HepG2 (cell line): ENCODE measurements at regions not wholly inside any gene's neighbourhood (a gene's known extent, or its start where the extent isn't known, plus 50 kb on each side); places are given as distances from the start of the nearest gene placed in this dataset.

ENCODE experiments used
- AKAP8 ChIP-seq: sonication (generic); formaldehyde crosslinking; IDR thresholded peaks from 2 replicates; pipeline ENCODE4 v1.5.1; 2020; ENCODE audit warnings: mild to moderate bottlenecking, missing genetic modification reagents
- CEBPG ChIP-seq: IDR thresholded peaks from 2 replicates; pipeline ENCODE4 v1.6.1; 2016
- ETV5 ChIP-seq: IDR thresholded peaks from 2 replicates; pipeline ENCODE4 v1.6.1; 2018; ENCODE audit warnings: missing biosample characterization, missing genetic modification reagents, inconsistent platforms, borderline replicate concordance
- FOXP4 ChIP-seq: sonication (generic); formaldehyde crosslinking; IDR thresholded peaks from 2 replicates; pipeline ENCODE4 v1.4.0; 2020; ENCODE audit warnings: missing genetic modification reagents
- HHEX ChIP-seq: IDR thresholded peaks from 2 replicates; pipeline ENCODE4 v1.6.1; 2016; ENCODE audit warnings: control low read depth
- MED1 ChIP-seq: sonication (generic); formaldehyde crosslinking; IDR thresholded peaks from 2 replicates; pipeline ENCODE4 v1.4.0; 2020; ENCODE audit warnings: missing genetic modification reagents
- TEAD3 ChIP-seq: optimal IDR thresholded peaks from 2 replicates; pipeline ENCODE3; 2016; ENCODE audit warnings: borderline replicate concordance
- ZNF614 ChIP-seq: IDR thresholded peaks from 2 replicates; pipeline ENCODE4 v1.6.1; 2018; ENCODE audit warnings: missing biosample characterization, missing genetic modification reagents, inconsistent platforms, borderline replicate concordance
- ZSCAN21 ChIP-seq: sonication (generic); formaldehyde crosslinking; IDR thresholded peaks from 2 replicates; pipeline ENCODE4 v1.8.0; 2022; ENCODE audit warnings: mild to moderate bottlenecking, missing genetic modification reagents, moderate library complexity, borderline replicate concordance
- TF ChIP-seq, protein P1 (sequence below): sonication (generic); formaldehyde crosslinking; IDR thresholded peaks from 2 replicates; pipeline ENCODE4 v1.4.0; 2020; ENCODE audit warnings: missing genetic modification reagents
- TF ChIP-seq, protein P2 (sequence below), 2 experiments: sonication (generic) in 1 of 2; formaldehyde crosslinking in 1 of 2; IDR thresholded peaks; 2 replicates each; pipeline versions ENCODE4 v1.4.0 to v1.6.1; 2016 to 2020; ENCODE audit warnings: borderline replicate concordance in 1 of 2, low read depth in 1 of 2, mild to moderate bottlenecking in 1 of 2, missing genetic modification reagents in 1 of 2
- TF ChIP-seq, protein P3 (sequence below): sonication (generic); formaldehyde crosslinking; IDR thresholded peaks from 2 replicates; pipeline ENCODE4 v1.5.1; 2020; ENCODE audit warnings: missing genetic modification reagents, mild to moderate bottlenecking, borderline replicate concordance
- TF ChIP-seq, protein P4 (sequence below): IDR thresholded peaks from 2 replicates; pipeline ENCODE4 v1.4.0; 2020; ENCODE audit warnings: mild to moderate bottlenecking, missing genetic modification reagents

- TF ChIP-seq, protein P1, sequence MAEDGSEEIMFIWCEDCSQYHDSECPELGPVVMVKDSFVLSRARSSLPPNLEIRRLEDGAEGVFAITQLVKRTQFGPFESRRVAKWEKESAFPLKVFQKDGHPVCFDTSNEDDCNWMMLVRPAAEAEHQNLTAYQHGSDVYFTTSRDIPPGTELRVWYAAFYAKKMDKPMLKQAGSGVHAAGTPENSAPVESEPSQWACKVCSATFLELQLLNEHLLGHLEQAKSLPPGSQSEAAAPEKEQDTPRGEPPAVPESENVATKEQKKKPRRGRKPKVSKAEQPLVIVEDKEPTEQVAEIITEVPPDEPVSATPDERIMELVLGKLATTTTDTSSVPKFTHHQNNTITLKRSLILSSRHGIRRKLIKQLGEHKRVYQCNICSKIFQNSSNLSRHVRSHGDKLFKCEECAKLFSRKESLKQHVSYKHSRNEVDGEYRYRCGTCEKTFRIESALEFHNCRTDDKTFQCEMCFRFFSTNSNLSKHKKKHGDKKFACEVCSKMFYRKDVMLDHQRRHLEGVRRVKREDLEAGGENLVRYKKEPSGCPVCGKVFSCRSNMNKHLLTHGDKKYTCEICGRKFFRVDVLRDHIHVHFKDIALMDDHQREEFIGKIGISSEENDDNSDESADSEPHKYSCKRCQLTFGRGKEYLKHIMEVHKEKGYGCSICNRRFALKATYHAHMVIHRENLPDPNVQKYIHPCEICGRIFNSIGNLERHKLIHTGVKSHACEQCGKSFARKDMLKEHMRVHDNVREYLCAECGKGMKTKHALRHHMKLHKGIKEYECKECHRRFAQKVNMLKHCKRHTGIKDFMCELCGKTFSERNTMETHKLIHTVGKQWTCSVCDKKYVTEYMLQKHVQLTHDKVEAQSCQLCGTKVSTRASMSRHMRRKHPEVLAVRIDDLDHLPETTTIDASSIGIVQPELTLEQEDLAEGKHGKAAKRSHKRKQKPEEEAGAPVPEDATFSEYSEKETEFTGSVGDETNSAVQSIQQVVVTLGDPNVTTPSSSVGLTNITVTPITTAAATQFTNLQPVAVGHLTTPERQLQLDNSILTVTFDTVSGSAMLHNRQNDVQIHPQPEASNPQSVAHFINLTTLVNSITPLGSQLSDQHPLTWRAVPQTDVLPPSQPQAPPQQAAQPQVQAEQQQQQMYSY, result 0 out of 2 replicates have a peak, but pooled peaks have one; percentile 24
- TF ChIP-seq ZSCAN21 (CRISPR knock-in tag) (peak; percentile 77), ETV5 (CRISPR knock-in tag) (peak; percentile 86; the same call in 1 of the 2 replicates), CEBPG (CRISPR knock-in tag) (peak; percentile 67), TEAD3 (peak; percentile 97), FOXP4 (CRISPR knock-in tag) (peak; percentile 100), HHEX (CRISPR knock-in tag) (peak; percentile 98), AKAP8 (CRISPR knock-in tag) (peak; percentile 86), MED1 (CRISPR knock-in tag) (peak; percentile 84), ZNF614 (peak; percentile 89)
- TF ChIP-seq, protein P2, sequence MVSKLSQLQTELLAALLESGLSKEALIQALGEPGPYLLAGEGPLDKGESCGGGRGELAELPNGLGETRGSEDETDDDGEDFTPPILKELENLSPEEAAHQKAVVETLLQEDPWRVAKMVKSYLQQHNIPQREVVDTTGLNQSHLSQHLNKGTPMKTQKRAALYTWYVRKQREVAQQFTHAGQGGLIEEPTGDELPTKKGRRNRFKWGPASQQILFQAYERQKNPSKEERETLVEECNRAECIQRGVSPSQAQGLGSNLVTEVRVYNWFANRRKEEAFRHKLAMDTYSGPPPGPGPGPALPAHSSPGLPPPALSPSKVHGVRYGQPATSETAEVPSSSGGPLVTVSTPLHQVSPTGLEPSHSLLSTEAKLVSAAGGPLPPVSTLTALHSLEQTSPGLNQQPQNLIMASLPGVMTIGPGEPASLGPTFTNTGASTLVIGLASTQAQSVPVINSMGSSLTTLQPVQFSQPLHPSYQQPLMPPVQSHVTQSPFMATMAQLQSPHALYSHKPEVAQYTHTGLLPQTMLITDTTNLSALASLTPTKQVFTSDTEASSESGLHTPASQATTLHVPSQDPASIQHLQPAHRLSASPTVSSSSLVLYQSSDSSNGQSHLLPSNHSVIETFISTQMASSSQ (IDR thresholded peaks at IDR 0.05; ENCODE audit: low read depth), result peak; percentile 100
- TF ChIP-seq, protein P2 (CRISPR knock-in tag; IDR thresholded peaks at IDR 0.05; ENCODE audit: borderline replicate concordance), result peak; percentile 99
- TF ChIP-seq, protein P3, sequence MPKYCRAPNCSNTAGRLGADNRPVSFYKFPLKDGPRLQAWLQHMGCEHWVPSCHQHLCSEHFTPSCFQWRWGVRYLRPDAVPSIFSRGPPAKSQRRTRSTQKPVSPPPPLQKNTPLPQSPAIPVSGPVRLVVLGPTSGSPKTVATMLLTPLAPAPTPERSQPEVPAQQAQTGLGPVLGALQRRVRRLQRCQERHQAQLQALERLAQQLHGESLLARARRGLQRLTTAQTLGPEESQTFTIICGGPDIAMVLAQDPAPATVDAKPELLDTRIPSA (CRISPR knock-in tag), result peak; percentile 28; the same call in 1 of the 2 replicates
- TF ChIP-seq, protein P4, sequence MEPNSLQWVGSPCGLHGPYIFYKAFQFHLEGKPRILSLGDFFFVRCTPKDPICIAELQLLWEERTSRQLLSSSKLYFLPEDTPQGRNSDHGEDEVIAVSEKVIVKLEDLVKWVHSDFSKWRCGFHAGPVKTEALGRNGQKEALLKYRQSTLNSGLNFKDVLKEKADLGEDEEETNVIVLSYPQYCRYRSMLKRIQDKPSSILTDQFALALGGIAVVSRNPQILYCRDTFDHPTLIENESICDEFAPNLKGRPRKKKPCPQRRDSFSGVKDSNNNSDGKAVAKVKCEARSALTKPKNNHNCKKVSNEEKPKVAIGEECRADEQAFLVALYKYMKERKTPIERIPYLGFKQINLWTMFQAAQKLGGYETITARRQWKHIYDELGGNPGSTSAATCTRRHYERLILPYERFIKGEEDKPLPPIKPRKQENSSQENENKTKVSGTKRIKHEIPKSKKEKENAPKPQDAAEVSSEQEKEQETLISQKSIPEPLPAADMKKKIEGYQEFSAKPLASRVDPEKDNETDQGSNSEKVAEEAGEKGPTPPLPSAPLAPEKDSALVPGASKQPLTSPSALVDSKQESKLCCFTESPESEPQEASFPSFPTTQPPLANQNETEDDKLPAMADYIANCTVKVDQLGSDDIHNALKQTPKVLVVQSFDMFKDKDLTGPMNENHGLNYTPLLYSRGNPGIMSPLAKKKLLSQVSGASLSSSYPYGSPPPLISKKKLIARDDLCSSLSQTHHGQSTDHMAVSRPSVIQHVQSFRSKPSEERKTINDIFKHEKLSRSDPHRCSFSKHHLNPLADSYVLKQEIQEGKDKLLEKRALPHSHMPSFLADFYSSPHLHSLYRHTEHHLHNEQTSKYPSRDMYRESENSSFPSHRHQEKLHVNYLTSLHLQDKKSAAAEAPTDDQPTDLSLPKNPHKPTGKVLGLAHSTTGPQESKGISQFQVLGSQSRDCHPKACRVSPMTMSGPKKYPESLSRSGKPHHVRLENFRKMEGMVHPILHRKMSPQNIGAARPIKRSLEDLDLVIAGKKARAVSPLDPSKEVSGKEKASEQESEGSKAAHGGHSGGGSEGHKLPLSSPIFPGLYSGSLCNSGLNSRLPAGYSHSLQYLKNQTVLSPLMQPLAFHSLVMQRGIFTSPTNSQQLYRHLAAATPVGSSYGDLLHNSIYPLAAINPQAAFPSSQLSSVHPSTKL (CRISPR knock-in tag), result peak; percentile 96
These were observed 158.9 kb downstream of the SUCLG1 start (continued) for GRCh38 chr2:84300001-84300695.
